Iris pigment epithelial cell (primary cell): ENCODE measurements at regions not wholly inside any gene's neighbourhood (a gene's known extent, or its start where the extent isn't known, plus 50 kb on each side); places are given as distances from the start of the nearest gene placed in this dataset.
A peak's percentile ranks its signal among the peaks of the same experiment; 100 is the strongest.
"Not testable (repeated sequence)": the region's sequence is repeated elsewhere in the genome, so short reads cannot be mapped to it uniquely, and the experiment has no call there.

Source experiments
- DNase-seq: peaks from one replicate; pipeline ENCODE4 v3.0.0-alpha.2; 2011; ENCODE audit warnings: low read depth

- DNase-seq, result no peak
Observed at GRCh38 chr1:168420177-168420576, 123.6 kb downstream of the XCL2 start.

GRCh38 chr1:168419736-168420135 is 124.1 kb downstream of the XCL2 start:
- peak; percentile 49 for DNase-seq

GRCh38 chr1:168416220-168416619 is 127.6 kb downstream of the XCL2 start:
- DNase-seq, result no peak

GRCh38 chr1:168414914-168415313 is 128.9 kb downstream of the XCL2 start:
- DNase-seq, result no peak

- DNase-seq, result no peak
Observed at GRCh38 chr1:168410464-168410863, 129.8 kb downstream of the TBX19 start.

- peak; percentile 82 for DNase-seq
Observed at GRCh38 chr1:168408884-168409283, 128.2 kb downstream of the TBX19 start.

GRCh38 chr1:168408539-168408865 is 127.8 kb downstream of the TBX19 start:
- DNase-seq, result no peak

GRCh38 chr1:168407832-168408538 is 127.3 kb downstream of the TBX19 start:
- DNase-seq, result no peak

GRCh38 chr1:168405906-168406549 is 125.4 kb downstream of the TBX19 start:
- DNase-seq, result no peak

- no peak for DNase-seq
Observed at GRCh38 chr1:168403140-168403539, 122.5 kb downstream of the TBX19 start.

GRCh38 chr1:168402466-168402865 is 121.8 kb downstream of the TBX19 start:
- DNase-seq, result not testable (repeated sequence)

GRCh38 chr1:168401341-168401740 is 120.7 kb downstream of the TBX19 start:
- DNase-seq, result no peak

- DNase-seq, result no peak
Observed at GRCh38 chr1:168400139-168400538, 119.5 kb downstream of the TBX19 start.

- no peak for DNase-seq
Observed at GRCh38 chr1:168397806-168398205, 117.1 kb downstream of the TBX19 start.

- DNase-seq, result no peak
Observed at GRCh38 chr1:168396940-168397684, 116.4 kb downstream of the TBX19 start.

GRCh38 chr1:168396508-168396907 is 115.8 kb downstream of the TBX19 start:
- DNase-seq, result no peak

GRCh38 chr1:168394858-168395257 is 114.2 kb downstream of the TBX19 start:
- no peak for DNase-seq

GRCh38 chr1:168392958-168393549 is 112.4 kb downstream of the TBX19 start:
- DNase-seq, result peak; percentile 6

- no peak for DNase-seq
Observed at GRCh38 chr1:168391851-168392681, 111.4 kb downstream of the TBX19 start.

GRCh38 chr1:168390271-168390670 is 109.6 kb downstream of the TBX19 start:
- no peak for DNase-seq

- no peak for DNase-seq
Observed at GRCh38 chr1:168387781-168388760, 107.4 kb downstream of the TBX19 start.
